ENCODE measurements at regions not wholly inside any gene's neighbourhood (a gene's known extent, or its start where the extent isn't known, plus 50 kb on each side); places are given as distances from the start of the nearest gene placed in this dataset.

DNA sequence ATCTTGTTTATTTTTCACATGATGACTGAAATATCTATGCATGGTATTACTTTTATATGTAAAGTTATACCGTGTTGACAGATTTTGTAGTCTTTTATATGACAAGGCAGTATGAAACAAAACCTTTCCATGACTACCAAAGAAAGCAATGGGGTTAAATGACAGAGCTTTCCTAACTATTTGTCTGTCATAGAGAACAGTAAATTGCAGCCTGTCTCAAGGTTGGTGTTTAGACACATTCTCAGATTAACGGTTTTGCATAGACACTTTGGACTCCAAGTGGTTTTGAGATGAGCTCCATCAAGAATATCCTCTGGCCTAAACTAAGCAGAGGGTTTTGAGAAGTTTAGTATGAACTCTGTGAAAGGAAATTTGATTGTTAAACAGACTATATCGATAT, 180.7 kb upstream of the TENM3 start:
- Histone ChIP-seq H3K4me3 (no peak overlapping the region), H3K4me1 (ENCODE audit: control insufficient read depth, insufficient read depth, low read length) (no peaks in the 10 kb centered on the region), H3K27me3 (replicated peaks in 1 of 2; ENCODE audit: control insufficient read depth in 2 of 2, insufficient read depth in 2 of 2, low read length in 1 of 2) (no peaks in the 10 kb centered on the region), H3K4me2 (ENCODE audit: control insufficient read depth, insufficient read depth) (no peak overlapping the region), H4K20me1 (ENCODE audit: control insufficient read depth, insufficient read depth) (no peaks in the 10 kb centered on the region), H3K9ac (ENCODE audit: control insufficient read depth, insufficient read depth, low read length) (no peak overlapping the region), H3K36me3 (ENCODE audit: control insufficient read depth in 2 of 2, insufficient read depth in 2 of 2, low read length in 1 of 2) (no peaks in the 10 kb centered on the region), H3K79me2 (ENCODE audit: control insufficient read depth, insufficient read depth, low read length) (no peaks in the 10 kb centered on the region), H3K9me3 (replicated peaks; ENCODE audit: control insufficient read depth, insufficient read depth, low read length) (no peaks in the 10 kb centered on the region; the same call in 2 of the 3 replicates), H2AFZ (ENCODE audit: control insufficient read depth, low read depth, low read length) (no peak overlapping the region; the same call in 1 of the 2 replicates), H3K27ac (ENCODE audit: control insufficient read depth, insufficient read depth) (no peak overlapping the region)
- in situ Hi-C loops (cut with MboI): no loop called here
- intact Hi-C loops (cut with micrococcal nuclease; ENCODE audit: unreplicated experiment): no loop called here
- CTCF ChIA-PET: no interaction called here
- RAD21 ChIA-PET (ENCODE audit: unreplicated experiment): no interaction called here
- no TSS peak for BruUV-seq (replicated peaks)
- TF ChIP-seq ZBED1 (IDR thresholded peaks at IDR 0.05; ENCODE audit: borderline replicate concordance): no peak
- TF ChIP-seq JUND (IDR thresholded peaks at IDR 0.05; ENCODE audit: low read depth, low read length): no peak
- DNase-seq (ENCODE audit: low read depth, low spot score) (no peak), FAIRE-seq (no peak), ATAC-seq (no peak)
- SMC1A ChIA-PET (ENCODE audit: uncharacterized antibody, unreplicated experiment): interaction anchor here (1.0 kb wide), 1 partner anchor 26 kb away, joined by 3 read pairs; no protein-coding TSS in a partner anchor
- WGBS (ENCODE audit: insufficient coverage, insufficient replicate concordance, low lambda C conversion rate, missing lambda C conversion rate): 2% methylated on average over 3 of the region's 3 CpGs
- POLR2A ChIA-PET: no interaction called here

DNA sequence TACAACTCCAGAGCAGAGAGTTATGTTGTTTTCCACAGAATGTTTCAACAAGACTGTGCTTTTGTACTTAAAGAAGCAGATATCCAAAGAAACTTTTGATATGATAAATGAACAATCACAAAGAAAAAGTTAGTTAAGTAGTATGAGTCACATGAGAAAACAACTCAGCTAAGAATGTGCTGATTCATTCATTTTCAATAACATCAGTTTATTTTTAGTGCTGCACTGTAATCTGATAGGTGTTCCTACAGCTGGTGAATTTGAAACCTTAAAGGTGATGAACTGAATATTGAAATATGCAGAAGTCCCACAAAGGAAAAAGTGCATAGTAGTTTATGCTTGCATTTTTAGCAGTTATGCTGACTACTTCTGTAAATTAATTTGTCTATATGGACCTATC, 180.3 kb upstream of the TENM3 start:
- H3K79me2 ChIP-seq (ENCODE audit: control insufficient read depth, insufficient read depth, low read length): no peaks in the 10 kb centered on the region
- no TSS peak for BruUV-seq (replicated peaks)
- no peak for ATAC-seq
- no peak overlapping the region for H3K4me3 ChIP-seq
- no peaks in the 10 kb centered on the region for H3K36me3 ChIP-seq (ENCODE audit: control insufficient read depth in 2 of 2, insufficient read depth in 2 of 2, low read length in 1 of 2)
- H2AFZ ChIP-seq (ENCODE audit: control insufficient read depth, low read depth, low read length): no peak overlapping the region
- ChIA-PET CTCF (no interaction called here), RAD21 (ENCODE audit: unreplicated experiment) (no interaction called here), POLR2A (no interaction called here), SMC1A (ENCODE audit: uncharacterized antibody, unreplicated experiment) (no interaction called here)
- no peak for FAIRE-seq
- H3K27me3 ChIP-seq (replicated peaks in 1 of 2; ENCODE audit: control insufficient read depth in 2 of 2, insufficient read depth in 2 of 2, low read length in 1 of 2): no peaks in the 10 kb centered on the region
- in situ Hi-C loops (cut with MboI) (no loop called here), intact Hi-C loops (cut with micrococcal nuclease; ENCODE audit: unreplicated experiment) (no loop called here)
- no peak overlapping the region for H3K4me2 ChIP-seq (ENCODE audit: control insufficient read depth, insufficient read depth)
- DNase-seq (ENCODE audit: low read depth, low spot score): no peak
- H3K4me1 ChIP-seq (ENCODE audit: control insufficient read depth, insufficient read depth, low read length): no peaks in the 10 kb centered on the region
- H3K9me3 ChIP-seq (replicated peaks; ENCODE audit: control insufficient read depth, insufficient read depth, low read length): no peaks in the 10 kb centered on the region; the same call in 2 of the 3 replicates
- no peak overlapping the region for H3K9ac ChIP-seq (ENCODE audit: control insufficient read depth, insufficient read depth, low read length)
- H3K27ac ChIP-seq (ENCODE audit: control insufficient read depth, insufficient read depth): no peak overlapping the region
- H4K20me1 ChIP-seq (ENCODE audit: control insufficient read depth, insufficient read depth): no peaks in the 10 kb centered on the region
- TF ChIP-seq HDAC6 (IDR thresholded peaks at IDR 0.05; ENCODE audit: unreplicated experiment) (no peak), CHD4 (IDR thresholded peaks at IDR 0.05) (no peak), PAX8 (IDR thresholded peaks at IDR 0.05) (no peak), SMC3 (IDR thresholded peaks at IDR 0.05; ENCODE audit: borderline replicate concordance, low read length) (no peak), SREBF2 (IDR thresholded peaks at IDR 0.05; ENCODE audit: low read length) (no peak), SIN3A (IDR thresholded peaks at IDR 0.05; ENCODE audit: low read depth, low read length) (no peak), MEF2B (IDR thresholded peaks at IDR 0.05; ENCODE audit: partially characterized antibody, poor library complexity, severe bottlenecking) (no peak), ESRRA (IDR thresholded peaks at IDR 0.05; ENCODE audit: low read length) (no peak)
- TF ChIP-seq, protein P1, sequence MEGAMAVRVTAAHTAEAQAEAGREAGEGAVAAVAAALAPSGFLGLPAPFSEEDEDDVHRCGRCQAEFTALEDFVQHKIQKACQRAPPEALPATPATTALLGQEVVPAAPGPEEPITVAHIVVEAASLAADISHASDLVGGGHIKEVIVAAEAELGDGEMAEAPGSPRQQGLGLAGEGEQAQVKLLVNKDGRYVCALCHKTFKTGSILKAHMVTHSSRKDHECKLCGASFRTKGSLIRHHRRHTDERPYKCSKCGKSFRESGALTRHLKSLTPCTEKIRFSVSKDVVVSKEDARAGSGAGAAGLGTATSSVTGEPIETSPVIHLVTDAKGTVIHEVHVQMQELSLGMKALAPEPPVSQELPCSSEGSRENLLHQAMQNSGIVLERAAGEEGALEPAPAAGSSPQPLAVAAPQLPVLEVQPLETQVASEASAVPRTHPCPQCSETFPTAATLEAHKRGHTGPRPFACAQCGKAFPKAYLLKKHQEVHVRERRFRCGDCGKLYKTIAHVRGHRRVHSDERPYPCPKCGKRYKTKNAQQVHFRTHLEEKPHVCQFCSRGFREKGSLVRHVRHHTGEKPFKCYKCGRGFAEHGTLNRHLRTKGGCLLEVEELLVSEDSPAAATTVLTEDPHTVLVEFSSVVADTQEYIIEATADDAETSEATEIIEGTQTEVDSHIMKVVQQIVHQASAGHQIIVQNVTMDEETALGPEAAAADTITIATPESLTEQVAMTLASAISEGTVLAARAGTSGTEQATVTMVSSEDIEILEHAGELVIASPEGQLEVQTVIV (IDR thresholded peaks at IDR 0.05; ENCODE audit: borderline replicate concordance, partially characterized antibody): no peak
- TF ChIP-seq, protein P2, sequence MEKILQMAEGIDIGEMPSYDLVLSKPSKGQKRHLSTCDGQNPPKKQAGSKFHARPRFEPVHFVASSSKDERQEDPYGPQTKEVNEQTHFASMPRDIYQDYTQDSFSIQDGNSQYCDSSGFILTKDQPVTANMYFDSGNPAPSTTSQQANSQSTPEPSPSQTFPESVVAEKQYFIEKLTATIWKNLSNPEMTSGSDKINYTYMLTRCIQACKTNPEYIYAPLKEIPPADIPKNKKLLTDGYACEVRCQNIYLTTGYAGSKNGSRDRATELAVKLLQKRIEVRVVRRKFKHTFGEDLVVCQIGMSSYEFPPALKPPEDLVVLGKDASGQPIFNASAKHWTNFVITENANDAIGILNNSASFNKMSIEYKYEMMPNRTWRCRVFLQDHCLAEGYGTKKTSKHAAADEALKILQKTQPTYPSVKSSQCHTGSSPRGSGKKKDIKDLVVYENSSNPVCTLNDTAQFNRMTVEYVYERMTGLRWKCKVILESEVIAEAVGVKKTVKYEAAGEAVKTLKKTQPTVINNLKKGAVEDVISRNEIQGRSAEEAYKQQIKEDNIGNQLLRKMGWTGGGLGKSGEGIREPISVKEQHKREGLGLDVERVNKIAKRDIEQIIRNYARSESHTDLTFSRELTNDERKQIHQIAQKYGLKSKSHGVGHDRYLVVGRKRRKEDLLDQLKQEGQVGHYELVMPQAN (conservative IDR thresholded peaks at IDR 0.05): no peak

Measured in GM12878 (cell line).